ENCODE measurements at regions not wholly inside any gene's neighbourhood (a gene's known extent, or its start where the extent isn't known, plus 50 kb on each side); places are given as distances from the start of the nearest gene placed in this dataset.

DNA sequence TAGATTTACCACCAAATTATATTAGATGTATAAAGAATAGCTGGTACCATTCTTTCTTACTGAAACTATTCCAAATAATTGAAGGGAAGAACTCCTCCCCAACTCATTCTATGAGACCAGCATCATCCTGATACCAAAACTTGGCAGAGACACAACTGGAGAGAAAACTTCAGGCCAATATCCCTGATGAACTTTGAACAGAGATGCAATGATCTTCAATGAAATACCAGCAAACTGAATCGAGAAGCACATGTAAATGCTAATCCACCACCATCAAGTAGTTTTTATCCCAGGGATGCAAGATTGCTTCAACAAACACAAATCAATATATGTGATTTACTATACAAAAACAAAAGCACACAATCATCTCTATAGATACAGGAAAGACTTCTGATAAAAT lies 329.8 kb downstream of the RDH14 start:
- in situ Hi-C loops (cut with HindIII; ENCODE audit: low sequenced_read_pairs) = no loop called here
- H3K4me3 ChIP-seq (ENCODE audit: low read depth, low read length) = no peak overlapping the region
- no peak for DNase-seq (ENCODE audit: low read depth)
- no peak for TF ChIP-seq CTCF (IDR thresholded peaks at IDR 0.05; ENCODE audit: low read depth, low read length, missing control alignments)

GRCh38 chr2:18219676-18220075 lies 340.8 kb downstream of the RDH14 start:
- in situ Hi-C loops (cut with HindIII; ENCODE audit: low sequenced_read_pairs) = no loop called here
- no peak for DNase-seq (ENCODE audit: low read depth)

GRCh38 chr2:18218160-18218933 lies 339.9 kb downstream of the KCNS3 start:
- TF ChIP-seq CTCF (IDR thresholded peaks at IDR 0.05; ENCODE audit: low read depth, low read length, missing control alignments) = no peak
- H3K4me3 ChIP-seq (ENCODE audit: low read depth, low read length) = no peak overlapping the region
- no peak for DNase-seq (ENCODE audit: low read depth)
- in situ Hi-C loops (cut with HindIII; ENCODE audit: low sequenced_read_pairs) = no loop called here

More at GRCh38 chr2:18219676-18220075, 340.8 kb downstream of the RDH14 start:
- peak; percentile 29 for TF ChIP-seq CTCF (IDR thresholded peaks at IDR 0.05; ENCODE audit: low read depth, low read length, missing control alignments)
- H3K4me3 ChIP-seq (ENCODE audit: low read depth, low read length) = no peak overlapping the region

DNA sequence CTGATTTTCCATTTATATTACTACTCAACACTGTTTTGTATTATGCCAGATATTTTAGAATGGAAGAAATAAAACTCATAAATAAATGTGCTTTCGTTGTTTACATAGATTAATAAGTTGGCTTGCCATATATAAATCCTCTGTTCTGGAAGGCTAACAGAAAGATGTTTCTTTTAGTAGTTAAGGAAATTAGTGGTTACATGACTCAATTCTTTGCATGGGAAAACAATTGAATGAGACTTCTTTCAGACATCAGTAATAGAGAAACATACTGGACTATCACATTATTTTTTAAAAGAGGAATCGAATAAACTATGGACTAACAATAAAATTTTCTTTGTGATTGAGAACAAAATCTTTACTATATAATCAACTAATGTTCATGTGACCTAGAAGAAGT lies 336.5 kb downstream of the KCNS3 start:
- TF ChIP-seq CTCF (IDR thresholded peaks at IDR 0.05; ENCODE audit: low read depth, low read length, missing control alignments) = no peak
- DNase-seq (ENCODE audit: low read depth) = no peak
- no peak overlapping the region for H3K4me3 ChIP-seq (ENCODE audit: low read depth, low read length)
- in situ Hi-C loops (cut with HindIII; ENCODE audit: low sequenced_read_pairs) = no loop called here

DNA sequence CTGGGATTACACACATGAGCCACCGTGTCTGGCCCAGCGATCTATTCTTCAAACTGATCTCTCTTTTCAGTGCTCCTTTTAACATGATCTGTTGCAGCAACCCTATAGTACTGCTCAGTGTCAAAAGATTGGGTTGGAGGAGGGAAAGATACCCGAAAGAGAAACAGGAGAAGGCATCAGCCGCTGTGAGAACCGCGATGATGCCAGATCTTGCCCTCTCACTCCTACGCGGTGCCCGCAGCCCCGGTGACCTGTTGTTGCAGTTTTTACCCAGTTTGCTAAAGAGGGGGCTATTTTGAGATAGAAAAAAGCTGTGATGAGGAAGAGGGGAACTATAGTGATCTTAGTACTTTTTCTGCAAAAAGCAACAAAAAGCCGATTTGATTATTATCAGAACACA lies 335.5 kb downstream of the KCNS3 start:
- no peak overlapping the region for H3K4me3 ChIP-seq (ENCODE audit: low read depth, low read length)
- no peak for TF ChIP-seq CTCF (IDR thresholded peaks at IDR 0.05; ENCODE audit: low read depth, low read length, missing control alignments)
- no peak for DNase-seq (ENCODE audit: low read depth)
- in situ Hi-C loops (cut with HindIII; ENCODE audit: low sequenced_read_pairs) = no loop called here

DNA sequence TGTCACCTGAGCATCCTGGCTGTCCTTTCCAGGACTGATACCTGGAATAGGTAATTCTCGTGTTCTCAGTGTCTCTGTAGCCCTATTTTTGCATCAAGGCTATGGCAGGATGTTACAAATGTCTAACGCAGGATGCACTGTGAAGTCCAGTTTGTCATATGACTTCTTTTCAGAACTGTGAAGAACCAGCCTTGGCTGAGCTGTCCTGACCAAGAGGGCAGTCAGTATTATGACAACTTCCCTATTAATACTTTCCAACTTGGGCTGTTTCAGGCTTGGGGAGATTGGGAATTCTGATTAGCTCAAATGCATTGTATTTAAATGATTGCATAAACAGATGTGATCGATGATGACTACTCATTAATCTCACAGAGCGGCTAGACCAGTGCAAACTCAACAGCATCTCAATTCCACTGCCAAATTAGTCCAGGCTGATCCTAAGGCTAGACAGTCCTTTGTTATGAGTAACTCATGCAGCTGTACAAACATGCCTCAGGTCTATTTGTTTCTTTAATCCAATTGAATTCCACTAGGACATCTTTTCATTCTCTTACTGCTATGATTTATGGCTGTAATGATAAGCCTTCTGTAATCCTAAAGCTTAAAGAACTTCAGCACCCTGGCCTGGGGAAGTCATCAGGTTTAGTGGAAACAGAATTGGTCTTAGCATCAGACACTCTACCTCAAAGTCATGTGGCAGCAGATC lies 331.6 kb downstream of the KCNS3 start:
- H3K4me3 ChIP-seq (ENCODE audit: low read depth, low read length) = no peak overlapping the region
- in situ Hi-C loops (cut with HindIII; ENCODE audit: low sequenced_read_pairs) = no loop called here
- peak; percentile 31 for DNase-seq (ENCODE audit: low read depth)
- TF ChIP-seq CTCF (IDR thresholded peaks at IDR 0.05; ENCODE audit: low read depth, low read length, missing control alignments) = no peak
